GM21737 (cell line): ENCODE measurements at regions not wholly inside any gene's neighbourhood (a gene's known extent, or its start where the extent isn't known, plus 50 kb on each side); places are given as distances from the start of the nearest gene placed in this dataset.

Experiments
- ATAC-seq: cut with Tn5 transposase; IDR thresholded peaks from one replicate; pipeline ENCODE4 v1.9.1; 2021; ENCODE audit warnings: mild to moderate bottlenecking, moderate library complexity; ENCODE audit not compliant: unreplicated experiment

DNA sequence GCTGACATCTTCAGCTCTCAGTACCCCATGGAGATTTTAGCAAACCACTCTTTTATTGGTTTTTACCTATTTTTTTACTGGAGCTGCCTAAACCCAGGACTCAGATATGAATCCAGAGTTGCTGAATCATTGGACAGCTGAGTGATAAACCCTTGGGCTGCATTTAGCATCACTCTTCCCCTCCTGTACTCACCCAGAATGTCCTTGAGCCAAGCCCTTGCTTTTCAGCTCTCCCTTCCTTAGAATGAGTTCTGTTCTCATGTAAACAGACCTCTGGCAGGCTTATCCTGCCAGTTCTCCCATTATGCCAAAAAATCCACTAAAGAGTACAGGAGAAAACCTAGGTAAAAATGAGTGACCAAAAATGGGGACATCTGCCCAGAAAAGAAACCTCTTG lies 200.1 kb upstream of the POU2AF2 start:
- no peak for ATAC-seq

GRCh38 chr11:111044751-111045406 lies 200.6 kb upstream of the POU2AF2 start:
- no peak for ATAC-seq

- no peak for ATAC-seq
These were observed 205.5 kb upstream of the POU2AF2 start for GRCh38 chr11:111039982-111040381.

DNA sequence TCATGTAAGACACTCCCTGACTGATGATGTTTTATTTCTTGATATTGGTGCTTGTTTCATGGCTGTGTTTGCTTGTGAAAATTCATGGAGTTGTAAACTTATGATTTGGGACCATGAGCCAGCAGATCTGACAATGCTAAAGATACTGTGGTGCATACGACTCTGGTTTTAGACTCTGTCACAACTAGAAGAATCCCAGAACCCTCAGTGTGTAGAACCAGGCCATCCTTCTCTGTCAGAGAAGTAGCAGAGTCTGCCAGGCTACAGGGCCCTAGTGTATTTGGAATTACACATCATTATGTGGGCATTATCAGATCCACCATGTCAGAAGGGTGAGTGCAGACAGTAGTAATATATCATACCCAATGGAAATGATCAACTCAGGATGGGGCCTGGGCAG lies 209.8 kb upstream of the POU2AF2 start:
- no peak for ATAC-seq

DNA sequence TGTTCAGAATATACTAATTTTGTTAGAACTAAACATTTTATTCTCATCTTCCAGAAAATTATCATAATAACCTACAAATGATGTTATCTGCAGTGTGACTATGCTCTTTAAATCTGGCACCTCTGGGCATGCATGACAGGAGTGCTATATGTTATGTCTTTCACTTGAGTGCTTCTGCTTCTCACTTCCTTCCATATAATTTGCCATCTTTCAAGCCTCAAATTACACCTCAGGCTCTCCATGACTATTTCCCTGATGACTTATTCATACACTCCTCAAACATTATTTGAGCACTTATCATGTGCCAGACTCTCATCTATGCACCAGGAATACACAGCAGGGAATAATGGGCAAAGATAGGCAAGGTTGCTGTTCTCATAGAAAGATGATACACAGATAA lies 219.3 kb upstream of the POU2AF2 start:
- ATAC-seq = no peak

GRCh38 chr11:111021131-111021530 lies 224.4 kb upstream of the POU2AF2 start:
- no peak for ATAC-seq

DNA sequence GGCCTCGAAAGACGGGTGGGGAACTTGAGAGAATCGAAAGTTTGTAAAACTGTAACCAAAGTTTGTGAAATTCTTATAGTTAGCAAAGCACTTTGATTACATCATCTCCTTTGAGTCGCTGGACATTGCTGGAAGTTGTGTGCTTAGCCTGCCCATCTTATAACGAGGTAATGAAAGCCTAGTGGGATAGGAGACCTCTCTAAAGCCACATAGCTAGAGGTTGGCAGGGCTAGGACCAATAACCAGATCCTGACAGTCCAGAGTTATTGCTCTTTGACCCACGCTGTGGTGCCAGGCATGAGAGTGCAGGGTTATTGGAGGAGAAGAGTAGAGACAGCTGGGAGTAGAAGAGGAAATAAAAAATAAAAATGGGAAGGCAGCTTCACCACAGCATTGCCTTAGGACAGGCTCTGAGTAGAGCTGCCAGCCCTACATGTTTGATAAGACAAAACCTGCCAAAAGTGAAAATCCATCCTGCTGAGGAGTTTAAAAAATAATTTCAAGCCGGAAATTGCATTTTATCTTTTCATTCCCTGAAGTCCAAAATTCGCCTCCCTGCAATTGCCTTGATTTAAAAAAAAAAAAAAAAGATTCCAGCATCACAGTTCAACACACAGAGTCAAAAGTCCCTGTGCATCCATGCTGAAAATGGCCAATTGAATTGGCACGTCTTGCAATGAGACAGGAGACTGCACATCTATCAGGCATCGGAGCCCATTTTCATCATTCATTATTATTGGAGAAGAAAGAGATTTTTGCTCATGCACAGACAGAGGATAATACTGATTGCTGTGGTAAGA lies 225.5 kb upstream of the POU2AF2 start:
- no peak for ATAC-seq

DNA sequence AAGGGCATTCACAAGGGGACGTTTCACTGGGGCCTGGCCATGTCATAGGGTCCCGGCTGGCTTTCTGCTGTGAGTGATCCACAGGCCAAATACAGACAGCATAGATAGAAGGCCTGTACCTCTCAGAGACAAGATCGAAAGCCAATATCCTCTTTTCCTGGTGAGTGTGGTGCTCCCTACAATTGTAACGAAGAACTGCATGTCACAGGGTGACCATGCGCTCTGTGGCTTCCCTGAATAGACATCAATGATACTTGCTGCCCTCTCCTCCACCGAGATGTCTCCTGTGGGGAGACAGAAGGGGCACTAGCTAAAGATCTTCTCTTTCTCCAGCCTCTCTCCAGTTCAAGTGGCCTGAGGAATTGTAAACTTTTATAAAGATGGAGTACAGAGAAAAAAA lies 226.1 kb upstream of the POU2AF2 start:
- no peak for ATAC-seq

GRCh38 chr11:111018566-111018965 lies 227.0 kb upstream of the POU2AF2 start:
- ATAC-seq = no peak

DNA sequence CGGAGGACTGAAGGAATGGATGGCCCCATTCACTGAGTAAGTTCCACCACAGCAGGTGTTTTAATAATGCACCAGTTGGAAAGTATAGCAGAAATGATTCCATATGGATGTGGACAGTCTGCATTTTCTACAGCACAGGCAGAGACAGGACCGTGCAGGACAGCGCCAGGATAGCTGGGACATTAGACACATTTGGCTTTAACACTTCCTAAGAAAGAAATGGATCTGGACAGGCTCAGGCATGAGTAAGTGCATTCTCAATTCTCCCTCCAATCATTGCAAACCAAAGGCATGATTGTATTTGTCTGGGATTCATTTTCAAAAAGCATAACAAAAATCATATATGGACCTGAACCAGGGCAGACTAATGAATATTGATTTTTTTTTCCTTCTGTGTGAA lies 233.0 kb upstream of the POU2AF2 start:
- no peak for ATAC-seq

- no peak for ATAC-seq
These were observed 234.3 kb upstream of the POU2AF2 start for GRCh38 chr11:111011275-111011594.

DNA sequence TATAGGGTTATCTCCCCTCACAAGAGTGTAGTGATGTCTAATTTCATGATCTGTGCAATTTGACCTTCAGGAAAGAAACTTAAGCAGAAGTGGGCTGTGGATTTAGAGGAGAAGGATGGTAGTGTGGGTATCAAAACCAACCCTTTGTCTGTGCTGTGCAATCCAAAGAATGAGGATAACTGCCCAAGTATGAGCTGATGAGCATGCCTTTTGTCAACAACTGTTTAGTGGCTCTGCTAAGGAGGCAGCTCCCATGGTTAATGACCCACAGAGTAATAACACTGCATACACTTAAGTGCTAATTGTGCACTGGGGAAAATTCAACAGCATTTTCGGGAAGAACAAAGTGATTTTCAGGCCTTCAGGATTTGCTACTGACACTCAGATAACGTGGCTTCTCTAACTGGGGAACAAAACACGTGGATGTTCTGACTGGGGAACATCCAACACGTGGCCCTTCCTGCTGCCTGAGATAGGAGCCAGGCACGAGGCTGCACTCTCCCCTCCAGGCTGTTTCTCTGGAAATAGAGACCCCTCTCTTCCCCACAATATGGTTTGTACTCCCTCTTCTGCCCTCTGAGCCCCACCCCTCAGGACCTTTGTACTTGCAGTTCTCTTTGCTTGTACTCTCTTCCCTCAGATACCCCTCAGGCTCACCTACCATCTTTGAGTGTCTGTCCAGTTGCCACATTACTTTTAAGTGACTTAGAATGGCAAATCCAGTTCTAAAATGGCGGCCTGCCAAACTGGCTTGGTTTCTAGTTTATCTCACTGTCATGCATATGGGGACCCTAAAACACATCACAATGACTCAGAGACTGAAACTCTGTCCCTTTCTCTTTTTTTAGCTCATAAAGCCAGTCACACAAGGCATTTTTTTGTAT lies 234.9 kb upstream of the POU2AF2 start:
- ATAC-seq = no peak

DNA sequence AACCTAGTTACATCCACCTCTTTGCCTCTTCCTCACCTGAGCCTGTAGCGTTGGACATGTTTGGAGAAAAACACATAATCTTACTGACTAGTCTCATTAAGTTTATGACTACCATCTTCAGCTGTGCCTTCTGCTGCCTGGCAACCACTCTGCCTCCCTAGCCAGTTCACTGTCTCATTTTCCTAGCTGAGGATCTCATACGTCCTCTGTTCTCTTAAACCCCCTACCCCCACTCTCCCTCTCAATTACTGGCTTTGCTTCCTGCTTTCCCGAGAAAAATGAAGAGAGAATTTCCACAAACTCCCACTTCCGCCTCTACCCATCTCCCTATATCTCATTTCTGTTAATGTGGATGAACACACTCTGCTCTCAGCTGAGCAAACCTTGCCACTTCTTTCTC lies 239.3 kb upstream of the POU2AF2 start:
- ATAC-seq = no peak

- no peak for ATAC-seq
These were observed 243.4 kb upstream of the POU2AF2 start for GRCh38 chr11:111001986-111002611.

DNA sequence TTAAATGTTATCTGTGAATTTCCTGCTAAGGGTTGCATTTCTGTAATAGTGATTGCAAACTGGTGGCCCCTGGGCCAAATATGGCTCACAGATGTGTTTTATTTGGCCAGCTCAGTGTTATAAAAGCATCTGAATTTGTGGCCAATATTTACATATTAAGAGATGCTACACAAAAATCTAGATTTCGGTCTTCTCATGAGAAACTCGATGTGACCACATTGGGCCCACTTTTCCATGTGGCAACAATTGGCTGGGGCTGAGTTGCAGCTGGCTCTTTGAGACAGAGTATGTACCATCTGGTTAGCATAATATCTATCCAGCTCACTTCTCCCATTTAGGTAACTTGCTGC lies 244.5 kb upstream of the POU2AF2 start:
- ATAC-seq = no peak

- no peak for ATAC-seq
These were observed 245.0 kb upstream of the POU2AF2 start for GRCh38 chr11:111000400-111001080.

DNA sequence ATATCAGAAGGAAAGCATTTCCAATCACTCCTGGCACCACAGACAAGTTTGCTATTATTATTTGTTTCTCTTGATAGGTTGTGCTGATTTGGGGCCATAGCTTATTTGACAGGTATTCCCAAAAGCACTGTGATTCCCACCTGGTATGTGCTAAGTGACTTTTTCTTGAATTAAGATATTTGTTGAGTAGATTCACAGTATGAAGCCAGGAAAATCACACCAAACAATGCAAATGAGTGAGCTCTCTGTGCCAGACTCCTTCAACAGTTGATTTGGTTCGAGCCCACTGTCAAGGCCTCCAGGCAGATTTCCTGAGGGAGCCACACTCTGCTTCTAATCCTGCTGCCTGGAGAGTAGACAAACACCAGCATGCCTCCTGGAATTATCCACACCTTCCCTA lies 253.0 kb upstream of the POU2AF2 start:
- ATAC-seq = no peak

GRCh38 chr11:110991661-110992355 lies 253.7 kb upstream of the POU2AF2 start:
- no peak for ATAC-seq

DNA sequence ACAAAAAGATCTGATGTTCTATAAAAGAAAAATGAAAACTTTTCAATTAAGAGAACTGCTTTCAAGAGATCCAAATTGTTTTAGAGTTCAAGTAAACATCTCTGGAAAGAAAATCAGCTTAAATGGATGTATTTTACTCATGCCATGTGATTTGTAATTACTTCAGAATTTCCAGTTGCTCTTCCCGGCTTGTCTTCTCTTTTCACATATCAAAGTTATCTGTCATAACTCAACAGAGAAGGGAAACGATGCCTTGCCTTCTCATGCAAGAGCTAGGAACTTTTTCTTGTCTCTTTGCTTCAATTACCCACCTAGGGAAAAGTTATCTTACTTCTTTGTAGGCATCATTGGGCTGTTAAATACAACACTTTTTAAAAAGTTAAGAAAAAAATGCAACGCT lies 255.2 kb upstream of the POU2AF2 start:
- ATAC-seq = no peak

DNA sequence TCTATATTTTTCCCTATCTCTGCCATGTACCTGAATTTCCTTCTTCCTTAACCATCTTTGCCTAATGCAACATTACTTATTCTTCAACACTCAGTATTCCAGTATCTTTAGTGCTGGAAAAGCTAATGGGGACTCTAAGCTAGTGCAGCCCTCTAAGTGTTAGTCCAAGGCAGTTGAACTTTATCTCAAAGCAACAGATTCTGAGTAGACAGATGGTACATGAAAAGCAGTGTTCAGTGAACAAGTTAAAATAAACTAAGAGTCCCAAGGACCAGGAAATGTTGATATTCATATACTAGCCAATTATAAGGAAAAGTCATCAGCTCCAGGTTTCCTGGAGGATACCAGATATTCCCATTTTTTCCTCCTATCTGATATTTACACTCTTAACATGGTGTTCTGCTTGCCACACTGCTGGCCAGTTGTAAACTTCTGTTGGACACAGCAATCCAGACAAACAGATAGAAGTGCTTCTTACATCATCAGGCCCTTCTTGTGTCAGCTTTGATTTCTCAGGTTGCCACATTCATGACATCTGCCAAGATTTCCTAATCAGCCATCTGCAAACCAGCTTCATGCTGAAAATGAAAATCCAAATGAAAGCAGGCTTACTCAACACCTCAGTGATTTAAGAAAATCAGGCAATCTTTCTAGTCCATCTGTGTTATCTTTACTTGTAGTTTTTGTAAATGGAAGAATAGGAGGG lies 255.9 kb upstream of the POU2AF2 start:
- ATAC-seq = no peak
